NT2/D1 (cell line): ENCODE measurements at regions not wholly inside any gene's neighbourhood (a gene's known extent, or its start where the extent isn't known, plus 50 kb on each side); places are given as distances from the start of the nearest gene placed in this dataset.
"Not testable (repeated sequence)": the region's sequence is repeated elsewhere in the genome, so short reads cannot be mapped to it uniquely, and the experiment has no call there.

Experiments used
- SUZ12 ChIP-seq: IDR thresholded peaks from 2 replicates; pipeline ENCODE4 v1.6.1; 2011; ENCODE audit not compliant: insufficient read length, insufficient read depth; ENCODE audit errors: extremely low read depth
- YY1 ChIP-seq: IDR thresholded peaks from 2 replicates; pipeline ENCODE4 v1.6.1; 2011; ENCODE audit not compliant: insufficient read length, insufficient read depth
- ZNF274 ChIP-seq: IDR thresholded peaks from 2 replicates; pipeline ENCODE4 v1.6.1; 2011; ENCODE audit warnings: mild to moderate bottlenecking, low read depth, low read length

GRCh38 chr1:188655966-188656365, 1821.7 kb downstream of the BRINP3 start:
- not testable (repeated sequence) for TF ChIP-seq SUZ12, YY1, ZNF274
